Germinal center (tissue), 1 donor: ENCODE measurements at regions not wholly inside any gene's neighbourhood (a gene's known extent, or its start where the extent isn't known, plus 50 kb on each side); places are given as distances from the start of the nearest gene placed in this dataset.

ENCODE experiments used
- DNase-seq: peaks from one replicate; pipeline ENCODE4 v3.0.0; 2012; ENCODE audit warnings: mixed read lengths, low spot score

DNA sequence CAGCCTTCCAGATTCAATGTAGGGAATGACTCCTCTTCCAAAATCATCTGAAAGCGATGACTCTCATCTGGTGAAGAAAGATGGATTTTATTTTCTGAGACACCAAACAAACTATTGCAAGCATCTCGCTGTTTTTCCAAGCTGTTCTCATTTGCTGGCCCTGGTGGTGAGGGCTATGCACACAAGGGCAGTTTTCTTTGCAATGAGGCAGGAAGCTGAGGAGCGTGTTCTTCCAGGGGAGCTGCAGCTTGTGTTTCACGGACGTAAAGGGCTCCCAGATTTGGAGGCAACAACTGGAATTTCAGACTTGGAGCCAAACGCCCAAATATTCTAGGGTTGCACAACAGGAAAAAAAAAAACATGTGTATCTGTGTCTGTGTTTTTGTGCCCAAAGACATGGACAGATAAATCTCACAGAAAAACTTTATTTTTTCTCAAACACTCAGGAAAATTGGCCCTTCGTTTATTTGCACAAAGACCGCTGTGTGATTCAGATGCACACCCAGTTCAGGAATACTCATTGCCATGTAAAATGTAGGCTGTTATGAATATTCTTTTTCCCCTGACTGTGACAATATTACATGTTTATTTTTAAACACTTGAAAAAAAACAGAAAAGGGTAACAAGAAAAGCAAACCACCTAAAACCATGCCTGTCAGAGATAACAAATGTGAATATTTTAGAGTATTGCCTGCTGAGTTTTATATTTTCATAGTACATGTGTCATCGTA lies 151.3 kb downstream of the GAS1 start:
- DNase-seq, result no peak

DNA sequence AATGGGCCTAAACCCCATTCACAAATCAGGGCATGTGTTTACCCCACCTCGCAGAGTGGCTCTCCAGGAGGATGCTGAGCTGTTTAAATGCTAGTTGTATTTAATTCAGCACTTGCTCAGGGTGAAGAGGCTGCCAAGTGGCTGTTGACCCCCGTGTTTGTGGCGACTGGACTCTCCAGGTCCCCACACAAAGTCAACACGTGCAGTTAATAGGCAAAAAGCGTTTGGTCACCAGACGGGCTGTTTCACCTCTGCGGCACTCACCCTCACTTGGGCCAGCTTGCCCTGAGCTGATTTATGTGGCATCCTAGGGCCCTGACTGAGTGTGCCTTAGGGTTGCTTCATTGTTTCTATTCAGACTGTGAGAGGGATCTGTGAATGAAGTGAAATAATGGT lies 152.3 kb downstream of the GAS1 start:
- DNase-seq, result no peak

DNA sequence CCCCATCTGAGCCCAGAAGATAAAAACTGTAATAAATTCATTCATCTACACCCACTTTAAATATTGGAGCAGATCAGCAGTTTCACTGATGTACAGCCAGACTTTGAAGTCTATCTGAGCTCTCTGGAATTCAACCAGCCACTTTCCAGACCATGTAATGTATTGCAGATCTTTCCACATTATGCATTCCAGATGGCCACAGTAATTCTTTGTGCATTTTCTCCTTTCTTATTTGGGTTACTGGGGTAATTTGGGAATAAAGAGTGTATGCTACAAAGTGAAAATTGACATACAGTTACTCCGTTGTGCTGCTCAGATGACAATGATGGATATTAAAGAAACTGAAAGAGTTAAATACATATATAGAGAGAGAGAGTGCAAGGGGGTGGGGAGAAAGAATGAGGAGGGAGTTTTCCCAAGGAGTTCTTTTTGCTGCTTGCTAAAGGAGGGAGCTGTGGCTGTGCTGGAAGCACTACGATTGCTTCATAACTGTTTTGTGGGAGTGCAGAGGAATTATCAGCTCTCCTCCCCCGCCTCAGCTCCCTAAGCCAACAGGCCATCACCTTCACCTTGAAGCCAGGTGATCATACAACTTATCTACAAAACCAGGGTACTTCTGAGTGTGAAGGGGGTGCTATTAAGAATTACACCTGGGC lies 152.8 kb downstream of the GAS1 start:
- no peak for DNase-seq

DNA sequence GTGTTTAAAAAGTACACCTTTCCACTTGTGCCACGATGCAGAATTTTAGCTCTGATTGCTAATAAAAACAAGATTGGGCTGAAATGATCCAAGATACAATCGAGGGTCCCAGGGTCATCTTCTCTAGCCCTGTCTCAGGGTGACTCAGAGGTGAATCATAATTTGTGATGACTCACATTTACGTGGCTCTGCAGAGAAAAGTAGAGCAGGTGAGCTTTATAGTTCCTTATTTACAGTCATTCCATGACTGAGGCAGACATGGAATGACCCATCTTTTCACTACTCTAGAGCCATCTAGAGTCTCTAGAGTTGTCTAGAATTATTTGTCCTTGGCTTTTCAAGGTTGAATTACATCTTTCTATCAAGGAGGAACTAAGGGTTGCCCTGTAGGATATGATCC lies 155.2 kb downstream of the GAS1 start:
- no peak for DNase-seq

DNA sequence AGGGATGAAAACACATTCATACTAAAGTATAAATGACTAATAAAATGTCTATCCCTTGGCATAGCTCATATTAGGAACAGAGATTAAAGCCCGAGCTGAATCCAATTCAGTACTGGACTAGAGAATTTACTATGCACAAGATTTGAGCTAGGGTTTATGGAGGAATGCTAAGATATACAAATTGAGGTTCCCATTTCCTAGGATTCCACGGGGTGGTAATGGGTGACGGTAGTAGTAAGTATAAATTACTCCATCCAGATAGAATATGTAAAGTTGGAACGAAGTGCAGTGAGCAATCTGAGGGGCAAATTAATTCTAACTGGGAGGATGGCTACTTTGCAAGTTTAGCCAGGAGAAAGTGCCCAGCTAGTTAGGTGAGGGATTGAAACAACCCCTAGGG lies 156.5 kb downstream of the GAS1 start:
- DNase-seq, result no peak

DNA sequence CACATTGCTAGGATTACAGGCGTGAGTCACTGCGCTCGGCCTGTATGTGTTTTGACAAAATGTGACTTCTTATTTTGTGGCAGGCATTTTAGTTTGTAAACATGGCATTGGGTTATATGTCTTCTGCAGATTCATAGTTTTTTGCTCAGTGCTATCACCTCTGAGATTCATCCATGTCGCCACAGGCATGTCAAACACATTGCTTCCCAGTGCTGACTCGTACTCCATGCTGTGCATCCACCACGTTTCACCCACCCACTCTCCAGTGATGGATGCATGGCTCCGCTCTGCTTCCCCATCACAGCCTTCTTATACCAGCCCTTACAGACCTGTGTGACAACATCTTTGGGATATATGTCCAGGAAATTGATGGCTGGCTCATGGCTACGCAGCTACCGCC lies 158.8 kb downstream of the GAS1 start:
- no peak for DNase-seq

DNA sequence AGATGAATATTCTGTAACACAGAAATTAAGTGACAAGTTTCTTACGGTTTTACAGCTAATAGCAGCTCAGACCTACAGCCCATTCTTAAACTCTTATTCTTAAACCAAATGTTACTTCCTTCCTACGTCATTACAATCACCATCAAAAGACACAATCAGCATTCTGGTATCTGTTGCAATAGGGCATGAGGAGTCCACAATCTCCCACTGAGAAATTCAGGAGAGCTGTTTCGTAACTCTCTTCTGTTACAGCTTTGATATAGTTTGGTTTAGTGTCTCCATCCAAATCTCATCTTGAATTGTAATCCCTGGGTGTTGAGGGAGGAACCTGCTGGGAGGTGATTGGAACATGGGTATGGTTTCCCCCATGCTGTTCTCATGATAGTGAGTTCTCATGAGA lies 163.4 kb downstream of the GAS1 start:
- DNase-seq, result no peak

DNA sequence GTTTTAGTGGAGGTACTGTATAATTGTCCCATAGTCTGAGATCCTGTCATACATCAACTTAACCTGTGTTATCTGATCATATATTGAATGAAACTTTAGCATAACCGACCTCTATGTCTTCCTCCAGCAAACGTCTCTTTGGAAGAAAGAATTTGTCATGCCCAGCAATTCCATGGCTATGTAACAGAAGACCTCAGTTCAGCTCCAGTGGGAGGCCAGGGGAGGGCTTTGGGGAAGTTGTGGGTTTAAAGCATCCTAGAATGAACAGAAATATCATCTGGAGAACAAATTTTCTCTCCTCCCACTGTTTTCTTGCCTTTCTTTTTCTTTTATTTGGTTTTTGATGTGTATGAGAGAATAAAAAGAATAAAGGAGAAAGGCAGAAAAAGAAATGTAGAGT lies 164.5 kb downstream of the GAS1 start:
- DNase-seq, result no peak

DNA sequence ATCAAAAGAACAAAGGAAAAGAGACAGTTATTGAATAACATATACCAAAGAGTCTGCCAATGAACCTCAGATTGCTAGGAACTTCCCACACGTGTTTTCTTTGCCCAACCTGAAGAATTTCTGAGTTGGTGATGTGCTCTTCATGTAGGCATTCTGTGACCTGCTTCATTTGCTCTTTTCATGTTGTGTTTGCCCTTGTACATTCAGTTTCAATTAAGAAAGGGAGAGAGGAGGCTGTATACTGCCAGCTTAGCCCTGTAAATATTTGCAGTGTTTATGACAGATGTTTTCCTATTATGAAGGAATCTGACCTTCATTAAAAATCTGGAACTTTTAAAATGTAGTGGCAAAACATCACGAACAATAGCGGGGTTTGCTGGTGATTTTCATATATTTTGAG lies 168.5 kb downstream of the GAS1 start:
- no peak for DNase-seq

DNA sequence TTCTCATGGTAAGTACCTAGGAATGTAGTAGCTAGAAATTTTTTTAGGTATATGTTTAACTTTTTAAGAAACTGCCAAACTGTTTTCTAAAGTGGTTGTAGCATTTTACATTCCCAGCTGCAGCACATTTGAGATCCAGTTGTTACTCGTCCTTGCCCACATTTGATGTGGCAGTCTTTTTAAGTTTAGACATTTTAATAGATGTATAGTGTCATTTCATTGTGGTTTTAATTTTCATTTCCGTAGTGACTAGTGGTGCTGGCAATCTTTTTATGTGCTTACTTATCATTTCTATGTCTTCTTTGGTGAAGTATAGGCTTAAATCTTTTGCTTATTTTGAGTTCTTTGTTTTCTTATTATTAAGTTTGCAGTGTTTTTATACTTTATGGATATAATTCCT lies 171.6 kb downstream of the GAS1 start:
- DNase-seq, result no peak

DNA sequence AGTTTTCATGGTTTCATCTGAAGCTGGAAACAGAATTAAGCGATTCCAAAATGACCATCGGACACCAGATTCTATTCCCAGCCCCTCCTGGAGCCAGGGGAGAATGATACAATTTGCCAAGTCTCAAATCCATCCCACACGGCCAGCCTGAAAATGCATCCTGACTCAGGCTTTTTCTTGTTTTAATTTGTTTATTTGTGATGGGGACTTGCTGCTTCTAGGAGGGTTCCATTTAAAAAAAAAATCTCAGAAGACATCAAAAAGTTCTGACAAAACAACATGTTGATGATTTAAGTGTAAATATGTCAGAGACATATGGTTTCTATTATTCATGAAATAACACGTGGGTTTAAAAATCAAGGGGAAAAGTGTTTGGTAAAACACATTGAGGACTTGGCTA lies 173.2 kb downstream of the GAS1 start:
- no peak for DNase-seq

DNA sequence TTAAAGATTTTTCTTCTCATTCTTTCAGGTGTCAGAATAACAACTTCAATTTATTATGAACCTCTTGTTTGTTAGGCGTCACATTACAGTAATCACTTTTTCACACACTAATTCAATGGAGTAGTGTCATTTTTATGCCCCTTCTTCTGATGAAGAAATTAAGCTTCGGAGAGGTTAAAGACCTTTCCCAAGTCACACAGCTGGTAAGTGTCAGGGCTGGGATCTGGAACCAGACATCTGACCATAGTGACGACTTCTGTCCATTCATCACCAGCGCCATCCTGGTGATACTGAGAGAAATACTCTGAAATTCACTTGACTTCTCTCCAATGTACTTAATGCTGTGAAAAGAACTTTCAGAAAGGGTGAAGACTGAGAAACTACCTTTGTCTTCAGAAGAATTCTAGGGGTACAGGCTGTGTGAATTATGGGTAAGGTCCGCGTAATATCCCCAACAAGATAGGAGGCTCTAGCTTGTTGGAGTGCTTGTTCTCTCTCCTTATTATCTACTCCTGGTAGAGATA lies 173.8 kb downstream of the GAS1 start:
- no peak for DNase-seq

DNA sequence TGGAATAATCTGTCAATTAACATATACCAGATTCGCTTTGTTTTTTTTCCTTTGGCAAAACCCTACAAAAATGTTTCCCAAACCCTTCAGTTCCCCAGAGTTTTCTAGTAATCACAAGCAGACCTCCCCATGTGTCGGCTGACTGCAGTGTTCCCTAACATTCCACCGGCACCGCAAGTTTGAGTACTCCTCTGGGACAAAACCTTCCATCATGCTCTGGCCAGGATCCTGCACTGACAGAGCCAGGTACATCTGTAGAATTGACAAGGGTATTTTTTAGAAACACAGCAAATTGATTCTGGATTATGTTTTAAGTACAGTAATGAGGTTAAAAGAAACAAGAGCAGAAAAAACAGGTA lies 174.7 kb downstream of the GAS1 start:
- DNase-seq, result no peak

DNA sequence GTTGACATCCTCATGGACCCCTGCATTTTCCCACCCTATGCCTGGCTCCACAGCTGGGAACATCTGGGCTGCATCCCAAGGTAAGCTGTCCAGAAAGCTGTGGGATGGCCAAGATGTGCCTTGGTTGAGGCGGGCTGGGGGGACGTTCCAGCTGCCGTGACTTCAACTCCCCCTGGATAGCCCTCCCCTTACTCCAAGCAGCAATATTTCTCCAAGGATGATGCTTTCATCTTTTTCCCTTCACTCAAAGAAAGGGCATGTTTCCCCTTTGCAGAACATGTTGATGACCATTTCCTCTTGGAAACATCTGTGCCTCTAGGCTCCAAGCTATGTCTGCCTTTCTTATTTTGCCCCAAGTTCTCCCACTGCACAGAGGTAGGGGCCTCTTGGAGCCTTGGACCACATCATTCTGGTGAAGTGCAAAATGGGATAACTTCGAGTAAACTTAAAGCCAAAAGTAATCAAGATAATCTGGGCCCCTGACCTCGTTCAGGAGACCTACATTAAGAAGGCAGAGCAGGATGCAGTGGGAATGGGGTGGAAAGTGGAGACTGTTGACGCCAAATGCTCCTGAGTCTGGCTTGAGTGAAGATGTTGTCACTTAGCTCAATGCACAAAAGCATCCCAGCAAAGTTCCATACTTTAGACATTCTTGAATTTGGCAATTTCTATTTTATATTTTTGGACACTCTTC lies 175.2 kb downstream of the GAS1 start:
- no peak for DNase-seq

DNA sequence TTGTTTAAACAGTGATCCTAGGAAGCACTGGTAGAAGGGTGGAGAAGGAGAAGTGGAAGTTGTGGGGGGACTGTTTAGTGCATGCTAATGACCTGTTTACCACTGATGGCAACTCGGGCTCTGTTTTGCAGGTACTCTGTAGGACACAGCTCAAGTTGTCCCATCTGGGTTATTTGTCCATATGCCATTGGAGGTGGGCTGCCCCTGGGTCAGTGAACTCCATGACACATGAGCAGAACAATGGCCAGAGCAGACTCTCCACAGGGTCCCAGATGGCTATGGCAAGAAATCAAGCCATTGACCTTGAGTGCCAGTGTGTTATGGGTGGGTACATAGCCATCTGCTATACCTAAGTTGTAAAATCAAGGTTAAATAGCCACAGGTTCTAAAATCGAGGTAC lies 175.9 kb downstream of the GAS1 start:
- DNase-seq, result no peak

DNA sequence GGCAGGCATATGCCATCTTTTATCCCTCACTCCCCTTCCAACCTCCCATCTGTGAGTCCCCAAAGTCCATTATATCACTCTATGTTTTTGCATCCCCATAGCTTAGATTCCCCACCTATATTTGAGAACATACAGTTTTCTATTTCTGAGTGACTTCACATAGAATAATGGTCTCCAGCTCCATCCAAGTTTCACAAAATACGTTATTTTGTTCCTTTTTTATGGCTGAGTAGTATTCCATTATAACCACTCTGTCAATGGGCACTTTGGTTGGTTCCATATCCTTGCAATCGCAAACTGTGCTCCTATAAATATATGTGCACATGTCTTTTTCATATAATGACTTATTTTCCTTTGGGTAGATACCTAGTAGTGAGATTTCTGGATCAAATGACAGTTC lies 178.6 kb downstream of the GAS1 start:
- DNase-seq, result no peak

DNA sequence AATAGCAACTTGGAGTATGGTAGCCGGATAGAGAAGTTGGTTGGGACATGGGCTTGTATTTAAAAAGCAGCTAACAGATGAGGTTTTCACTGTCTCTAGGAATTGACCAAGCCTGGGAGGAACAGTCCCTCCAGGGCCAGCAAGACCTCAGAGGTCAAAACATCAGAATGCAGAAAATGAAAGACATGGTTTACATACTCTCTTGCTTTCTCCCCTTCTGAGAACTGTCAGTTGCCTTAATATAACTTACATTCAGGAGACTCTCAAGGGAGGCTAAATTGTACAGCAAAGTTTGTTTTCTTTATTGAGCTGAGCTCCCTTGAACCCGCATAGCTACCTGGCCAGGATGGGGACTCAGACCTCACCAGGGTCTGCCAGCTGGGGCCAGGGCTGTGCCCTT lies 179.3 kb downstream of the GAS1 start:
- DNase-seq, result no peak

DNA sequence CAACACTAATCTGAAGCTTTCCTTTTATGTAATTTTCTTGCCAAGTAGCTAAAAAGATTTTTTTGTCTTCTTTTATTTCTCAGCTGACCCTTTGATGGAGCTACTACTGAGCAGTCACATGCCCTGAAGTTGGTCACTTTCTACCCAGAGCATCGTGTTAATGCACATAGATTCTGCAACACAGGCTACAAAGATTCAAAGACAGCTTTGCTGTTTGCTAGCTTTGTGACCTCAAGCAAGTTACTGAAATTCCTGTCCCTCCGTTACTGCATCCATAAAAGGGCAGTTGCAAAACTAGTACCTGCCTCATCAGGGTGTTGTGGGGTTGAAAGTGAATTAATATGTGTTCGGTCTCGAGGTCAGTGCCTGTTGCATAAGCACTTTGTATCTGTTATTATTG lies 179.9 kb downstream of the GAS1 start:
- DNase-seq, result no peak

DNA sequence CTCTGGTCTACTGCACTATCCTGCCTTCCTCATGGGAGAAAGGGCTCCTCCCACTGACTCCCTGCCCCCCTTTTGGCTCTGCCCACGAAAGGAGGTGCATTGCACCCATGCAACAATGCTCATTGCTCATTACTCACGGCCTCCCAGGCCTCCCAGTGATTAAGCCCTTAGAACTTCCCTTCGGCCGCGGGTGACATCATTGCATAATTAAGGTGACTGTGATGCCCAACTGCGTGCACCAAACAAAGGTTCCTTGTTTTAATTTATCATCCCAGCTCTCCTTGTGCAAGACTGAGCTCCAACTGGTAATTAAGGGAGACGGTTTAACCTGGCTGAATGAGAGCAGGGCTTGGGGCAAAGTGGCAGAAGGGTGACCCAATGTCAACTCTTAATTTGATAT lies 180.4 kb downstream of the GAS1 start:
- DNase-seq, result no peak

DNA sequence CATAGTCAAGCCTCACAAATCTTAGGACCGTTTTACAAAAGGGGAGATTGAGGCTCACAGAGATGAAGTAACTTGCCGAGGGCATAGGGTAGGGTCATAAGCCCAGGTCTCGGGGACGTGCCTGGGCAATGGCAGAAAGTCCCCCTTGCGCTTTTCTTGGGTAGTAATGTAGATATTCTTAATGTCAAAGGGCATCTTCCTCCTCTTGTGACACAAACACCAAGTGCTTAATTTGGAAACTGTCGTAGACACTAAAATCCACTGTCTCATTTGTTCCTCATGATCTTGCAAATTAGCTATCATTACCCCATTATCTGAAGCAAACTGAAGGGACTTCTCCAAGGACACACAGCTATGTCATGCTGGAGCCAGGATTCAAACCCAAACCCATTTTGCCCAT lies 180.8 kb downstream of the GAS1 start:
- DNase-seq, result no peak

DNA sequence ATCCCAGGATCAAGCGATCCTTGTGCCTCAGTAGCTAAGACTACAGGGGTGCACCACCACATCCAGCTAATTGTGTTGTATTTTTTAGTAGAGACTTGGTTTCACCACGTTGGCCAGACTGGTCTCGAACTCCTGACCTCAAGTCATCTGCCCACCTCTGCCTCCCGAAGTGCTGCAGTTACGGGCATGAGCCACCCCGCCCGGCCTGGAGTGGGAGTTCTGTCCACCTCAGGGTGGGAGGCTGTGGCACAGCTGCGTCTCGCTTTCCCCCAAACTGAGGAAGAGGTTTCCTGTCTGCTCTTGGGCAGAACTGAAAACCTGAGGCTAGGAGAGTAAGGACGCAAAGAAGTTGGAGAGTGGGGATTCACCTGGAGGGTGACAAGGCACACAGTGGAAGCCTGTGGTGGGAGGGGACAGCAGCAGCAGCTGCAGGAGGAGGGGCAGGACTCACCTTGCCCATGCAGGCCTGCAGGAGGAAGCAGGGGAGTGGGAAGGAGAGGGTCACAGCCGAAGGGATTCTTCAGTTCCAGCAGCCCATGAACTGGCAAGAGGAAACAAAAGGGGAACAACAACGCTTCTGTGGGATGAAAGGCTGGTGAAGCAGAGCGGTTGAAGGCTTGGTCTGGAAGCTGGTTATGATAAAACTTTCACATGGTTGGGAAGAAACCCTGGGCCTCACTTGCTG lies 181.4 kb downstream of the GAS1 start:
- no peak for DNase-seq

DNA sequence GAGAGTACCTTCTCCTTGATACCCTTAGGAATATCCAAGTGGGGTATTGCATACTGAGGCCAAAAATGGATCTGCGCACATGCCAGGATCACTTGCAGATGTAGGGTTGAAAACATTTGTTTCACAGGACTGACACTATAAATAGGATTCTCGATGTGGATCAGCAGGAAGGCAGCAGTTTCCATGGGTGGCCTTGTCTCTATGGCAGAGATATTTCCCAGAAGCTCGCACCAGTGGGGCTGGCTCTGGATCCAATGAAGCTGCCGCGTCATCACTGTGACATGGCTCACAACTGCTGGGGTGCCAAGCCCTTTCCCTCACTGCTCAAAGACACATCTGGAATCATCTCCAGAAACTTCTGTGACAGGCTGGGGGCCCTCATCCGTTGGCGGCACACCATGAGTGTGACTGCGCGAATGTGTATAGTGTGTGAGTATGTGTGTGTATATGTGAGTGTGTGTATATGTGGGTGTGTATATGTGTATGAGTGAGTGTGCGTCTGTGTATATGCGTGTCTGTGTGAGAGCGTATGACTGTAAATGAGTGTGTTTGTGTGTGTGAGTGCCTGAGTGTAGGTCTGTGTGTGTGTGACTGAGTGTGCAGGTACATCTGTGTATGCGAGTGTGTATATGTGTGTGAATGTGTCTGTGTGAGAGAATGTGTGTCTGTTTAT lies 182.5 kb downstream of the GAS1 start:
- DNase-seq, result no peak
